Anterior cingulate cortex (tissue), 58 donors: ENCODE measurements at regions not wholly inside any gene's neighbourhood (a gene's known extent, or its start where the extent isn't known, plus 50 kb on each side); places are given as distances from the start of the nearest gene placed in this dataset.
"Not testable (repeated sequence)": the region's sequence is repeated elsewhere in the genome, so short reads cannot be mapped to it uniquely, and the experiment has no call there.

Experiments
- DNase-seq, 58 donors: peaks; one replicate each; lab custom pipeline; 2025; lab: John Stamatoyannopoulos, UW

DNA sequence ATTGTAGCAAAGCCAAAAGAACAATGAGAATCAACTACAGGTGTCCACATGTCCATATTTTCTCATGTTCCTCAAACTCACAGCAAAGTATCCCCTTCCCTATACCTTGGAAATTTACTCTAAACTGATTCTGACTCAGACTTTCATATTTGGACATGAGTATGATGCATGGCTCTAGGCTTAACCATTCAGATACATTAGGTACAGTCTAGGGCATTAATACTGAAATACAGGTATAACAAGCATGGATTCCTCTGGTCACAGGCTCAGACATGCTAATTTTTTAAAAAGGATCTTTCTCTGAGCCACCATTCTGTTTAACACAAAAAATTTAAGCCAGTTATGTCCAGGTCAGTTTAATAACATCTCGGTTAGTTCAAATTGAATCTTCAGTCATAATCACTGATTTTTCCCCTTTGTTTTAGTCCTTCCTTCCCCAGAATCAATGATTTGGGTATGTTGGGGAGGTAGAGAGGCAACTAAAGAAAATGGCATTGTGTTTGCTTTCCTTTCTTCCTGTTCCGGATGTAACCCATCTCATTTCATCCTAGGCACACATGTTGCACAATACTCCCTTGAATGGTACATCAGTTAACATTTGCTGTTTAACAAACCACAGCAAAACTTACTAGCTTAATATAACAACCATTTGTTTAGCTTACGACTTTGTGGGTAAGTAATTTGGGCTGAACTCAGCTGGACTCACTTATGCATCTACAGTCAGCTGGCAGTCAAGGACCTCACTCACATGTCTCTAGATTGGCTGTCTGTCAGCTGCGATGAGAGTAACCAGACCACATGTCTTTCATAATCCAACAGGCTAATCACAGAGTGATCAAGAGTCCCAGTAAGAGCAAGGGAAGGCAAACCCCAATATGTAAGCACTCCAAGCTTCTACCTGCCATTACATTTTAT, 75.3 kb upstream of the GRIA3 start:
- DNase-seq = no peak

DNA sequence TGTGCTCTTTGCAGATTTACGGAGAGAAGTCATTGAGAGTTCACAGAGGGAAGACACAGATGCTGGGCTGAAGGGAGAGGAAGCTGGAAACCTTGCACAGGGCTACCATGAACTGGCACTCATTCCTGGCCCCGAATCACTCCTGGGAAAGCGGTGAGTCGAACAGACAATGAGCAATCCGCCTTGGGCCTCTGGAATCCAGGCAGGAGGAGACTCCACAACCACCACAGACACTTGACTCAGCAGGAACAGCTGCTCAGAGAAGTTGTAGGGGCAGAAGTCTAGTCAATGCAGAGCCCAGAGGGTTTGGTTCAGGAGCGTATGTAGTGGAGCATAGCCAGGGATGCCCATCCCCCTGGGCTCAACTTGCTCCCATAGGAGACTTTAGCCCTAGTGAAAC, 62.8 kb upstream of the GRIA3 start:
- DNase-seq = no peak

DNA sequence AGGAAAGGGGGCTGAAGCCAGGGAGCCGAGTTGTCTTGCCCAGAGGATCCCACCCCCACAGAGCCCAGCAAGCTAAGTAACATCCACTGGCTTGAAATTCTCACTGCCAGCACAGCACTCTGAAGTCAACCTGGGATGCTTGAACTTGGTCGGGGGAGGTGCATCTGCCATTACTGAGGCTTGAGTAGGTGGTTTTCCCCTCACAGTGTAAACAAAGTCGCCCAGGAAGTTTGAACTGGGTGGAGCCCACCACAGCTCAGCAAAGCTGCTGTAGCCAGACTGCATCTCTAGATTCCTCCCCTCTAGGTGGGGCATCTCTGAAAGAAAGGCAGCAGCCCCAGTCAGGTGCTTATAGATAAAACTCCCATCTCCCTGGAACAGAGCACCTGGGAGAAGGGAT, 54.3 kb upstream of the GRIA3 start:
- not testable (repeated sequence) for DNase-seq
